GM13977 (cell line): ENCODE measurements at regions not wholly inside any gene's neighbourhood (a gene's known extent, or its start where the extent isn't known, plus 50 kb on each side); places are given as distances from the start of the nearest gene placed in this dataset.

Source experiments
- DNase-seq: peaks from one replicate; pipeline ENCODE4 v3.0.0; 2012; ENCODE audit warnings: low spot score
- in situ Hi-C: fragments of 300-500 bp; cut with MboI; formaldehyde crosslinking; loops from one replicate; pipeline ENCODE4 v1.12.0; 2022; ENCODE audit warnings: low sequenced_read_pairs, low pct_unique_long_range_greater_than_20kb, mixed read lengths, inconsistent platforms; ENCODE audit not compliant: unreplicated experiment
- TF ChIP-seq, protein P1 (sequence below): IDR thresholded peaks from 2 replicates; pipeline ENCODE4 v1.5.1; 2012; ENCODE audit warnings: mild to moderate bottlenecking, control low read depth; ENCODE audit not compliant: insufficient read depth; ENCODE audit errors: extremely low read depth, missing control alignments

DNA sequence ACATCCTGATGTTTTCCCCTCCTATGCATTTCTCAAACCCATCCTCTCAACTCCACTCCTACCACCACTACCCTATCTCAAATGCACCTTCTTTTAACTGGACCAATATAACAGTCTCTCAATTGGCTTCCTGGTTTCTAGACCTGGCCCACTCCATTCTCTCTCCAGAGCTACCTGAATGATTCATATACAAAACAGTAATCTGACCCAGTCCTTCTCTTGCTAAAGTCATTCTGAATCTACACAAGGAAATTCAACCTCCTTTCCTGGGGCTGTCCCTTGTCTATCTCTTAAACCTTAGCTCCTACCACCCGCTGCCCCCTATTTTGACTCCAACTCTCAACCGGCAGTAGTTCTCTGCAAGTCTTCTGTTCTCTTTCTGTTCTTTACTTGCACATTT, 97.2 kb downstream of the PCSK1 start:
- in situ Hi-C loops = loop anchor here (10.0 to 25.0 kb wide), 3 partner anchors 374 to 561 kb away; partner anchors contain the start of gene ELL2
- no peak for DNase-seq

DNA sequence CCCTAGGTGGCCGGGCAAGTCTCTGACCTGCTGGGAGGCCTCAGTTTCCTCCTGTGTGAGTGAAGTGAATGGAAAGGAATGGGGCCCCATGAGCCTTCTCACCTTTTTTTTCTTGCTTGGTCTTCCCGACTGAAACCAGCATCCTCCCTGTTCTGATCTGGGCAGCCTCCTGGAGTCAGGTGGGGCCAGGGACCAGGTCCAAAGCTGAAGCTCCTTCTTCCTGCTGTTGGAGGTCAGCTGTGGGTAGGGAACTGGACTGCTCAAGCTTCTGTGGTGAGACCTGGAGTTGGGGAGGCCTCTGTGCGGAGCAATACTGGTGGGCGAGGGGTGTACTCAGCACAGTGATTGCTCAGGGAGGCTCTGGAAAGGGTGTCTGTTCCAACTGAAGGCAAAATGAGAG, 99.7 kb downstream of the PCSK1 start:
- in situ Hi-C loops = loop anchor here (10.0 to 25.0 kb wide), 3 partner anchors 371 to 559 kb away; partner anchors contain the start of gene ELL2
- DNase-seq = no peak
- TF ChIP-seq, protein P1, sequence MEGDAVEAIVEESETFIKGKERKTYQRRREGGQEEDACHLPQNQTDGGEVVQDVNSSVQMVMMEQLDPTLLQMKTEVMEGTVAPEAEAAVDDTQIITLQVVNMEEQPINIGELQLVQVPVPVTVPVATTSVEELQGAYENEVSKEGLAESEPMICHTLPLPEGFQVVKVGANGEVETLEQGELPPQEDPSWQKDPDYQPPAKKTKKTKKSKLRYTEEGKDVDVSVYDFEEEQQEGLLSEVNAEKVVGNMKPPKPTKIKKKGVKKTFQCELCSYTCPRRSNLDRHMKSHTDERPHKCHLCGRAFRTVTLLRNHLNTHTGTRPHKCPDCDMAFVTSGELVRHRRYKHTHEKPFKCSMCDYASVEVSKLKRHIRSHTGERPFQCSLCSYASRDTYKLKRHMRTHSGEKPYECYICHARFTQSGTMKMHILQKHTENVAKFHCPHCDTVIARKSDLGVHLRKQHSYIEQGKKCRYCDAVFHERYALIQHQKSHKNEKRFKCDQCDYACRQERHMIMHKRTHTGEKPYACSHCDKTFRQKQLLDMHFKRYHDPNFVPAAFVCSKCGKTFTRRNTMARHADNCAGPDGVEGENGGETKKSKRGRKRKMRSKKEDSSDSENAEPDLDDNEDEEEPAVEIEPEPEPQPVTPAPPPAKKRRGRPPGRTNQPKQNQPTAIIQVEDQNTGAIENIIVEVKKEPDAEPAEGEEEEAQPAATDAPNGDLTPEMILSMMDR = no peak

More for the DNA sequence above, 97.2 kb downstream of the PCSK1 start:
- TF ChIP-seq, protein P1 = no peak

DNA sequence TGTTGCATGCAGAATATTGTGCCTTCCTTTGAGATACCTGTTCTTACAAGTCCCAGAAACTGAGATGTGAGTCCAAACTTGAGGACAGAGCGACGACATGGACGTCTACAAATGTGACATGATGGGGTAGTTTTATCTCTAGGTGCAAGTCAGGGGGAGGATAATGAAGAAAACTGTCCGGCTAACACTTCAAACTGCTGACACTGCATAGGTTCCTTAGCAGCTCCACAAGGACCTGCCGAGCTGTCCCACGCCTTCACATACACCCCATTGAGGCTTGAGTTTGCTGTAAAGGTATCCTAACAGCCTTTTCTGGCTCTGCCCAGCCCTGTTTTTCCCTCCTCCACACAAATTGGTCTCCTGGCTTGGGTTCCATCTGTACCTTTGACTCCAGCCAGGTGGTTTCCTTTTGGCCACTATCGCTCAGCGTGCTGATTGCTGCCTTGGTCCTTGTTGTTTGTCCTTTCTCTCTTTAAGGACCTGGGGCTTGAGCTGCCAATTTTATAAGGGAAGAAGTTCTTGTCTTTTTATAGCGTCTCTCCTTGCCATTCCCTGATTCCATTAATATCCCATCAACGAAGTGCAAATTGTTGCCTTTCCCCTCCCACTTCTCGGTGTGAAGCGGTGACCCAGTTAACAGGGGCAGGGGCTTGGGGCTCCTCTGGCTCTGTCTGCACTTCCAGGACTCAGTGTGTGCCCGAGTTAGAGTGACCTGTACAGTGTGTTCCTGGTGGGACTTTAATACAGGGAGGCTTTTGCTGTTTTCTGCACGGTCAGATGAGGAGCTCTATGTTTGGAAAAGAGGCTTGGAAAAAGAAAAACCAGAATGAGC, 100.3 kb downstream of the PCSK1 start:
- in situ Hi-C loops = loop anchor here (10.0 to 25.0 kb wide), 3 partner anchors 370 to 558 kb away; partner anchors contain the start of gene ELL2
- TF ChIP-seq, protein P1 = no peak
- no peak for DNase-seq

DNA sequence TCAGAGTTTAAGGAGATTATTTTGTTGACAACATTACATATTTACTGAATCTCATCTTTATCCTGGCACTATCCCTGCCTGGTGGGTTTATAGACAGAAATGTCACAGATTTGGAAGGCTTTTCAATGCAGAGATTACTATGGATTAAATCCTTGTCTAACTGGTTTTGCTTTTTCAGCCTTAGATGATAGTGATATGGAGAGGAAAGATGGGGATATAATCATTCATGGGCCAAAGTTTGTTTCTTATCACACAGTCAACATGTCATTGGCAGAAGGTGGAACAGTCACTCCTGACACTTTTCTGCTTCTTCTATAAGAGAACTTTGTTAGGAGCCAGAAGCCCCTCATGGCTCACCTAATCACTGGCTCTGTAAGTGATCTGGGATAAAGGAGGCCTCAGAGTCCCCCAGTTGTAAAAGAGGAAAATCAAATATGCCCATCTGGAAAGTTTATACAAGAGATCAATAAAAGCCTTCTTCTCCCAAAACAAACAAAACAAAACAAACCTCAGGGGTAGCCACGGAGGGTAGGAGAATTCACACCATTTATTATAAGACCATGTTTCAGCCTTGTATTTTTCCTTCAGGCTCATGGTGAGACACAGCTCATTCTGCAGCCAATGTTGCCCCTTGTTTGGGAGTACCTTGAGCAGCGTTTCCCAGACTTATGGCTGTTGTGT, 101.2 kb downstream of the PCSK1 start:
- DNase-seq = no peak
- TF ChIP-seq, protein P1 = no peak
- in situ Hi-C loops = loop anchor here (10.0 to 25.0 kb wide), 3 partner anchors 370 to 557 kb away; partner anchors contain the start of gene ELL2

DNA sequence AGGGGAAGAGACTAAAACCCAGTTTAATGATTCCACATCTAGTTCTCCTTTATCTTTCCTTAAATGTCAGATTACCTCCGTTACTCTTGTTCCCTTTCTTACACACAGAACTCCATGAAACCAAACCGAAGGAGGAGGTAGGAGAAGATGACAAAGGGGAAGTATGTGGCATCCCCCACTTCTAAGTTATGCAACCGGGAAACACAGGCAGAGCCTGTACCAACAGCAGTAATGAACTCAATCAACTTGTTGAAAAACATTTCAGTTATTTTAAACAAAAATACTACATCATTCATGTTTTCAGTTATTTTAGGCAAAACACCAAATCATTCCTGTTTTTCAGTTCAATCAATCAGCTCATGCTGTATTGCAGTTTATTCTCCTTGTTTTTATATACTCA, 101.8 kb downstream of the PCSK1 start:
- no peak for DNase-seq
- in situ Hi-C loops = loop anchor here (10.0 to 25.0 kb wide), 3 partner anchors 369 to 556 kb away; partner anchors contain the start of gene ELL2
- TF ChIP-seq, protein P1 = no peak

DNA sequence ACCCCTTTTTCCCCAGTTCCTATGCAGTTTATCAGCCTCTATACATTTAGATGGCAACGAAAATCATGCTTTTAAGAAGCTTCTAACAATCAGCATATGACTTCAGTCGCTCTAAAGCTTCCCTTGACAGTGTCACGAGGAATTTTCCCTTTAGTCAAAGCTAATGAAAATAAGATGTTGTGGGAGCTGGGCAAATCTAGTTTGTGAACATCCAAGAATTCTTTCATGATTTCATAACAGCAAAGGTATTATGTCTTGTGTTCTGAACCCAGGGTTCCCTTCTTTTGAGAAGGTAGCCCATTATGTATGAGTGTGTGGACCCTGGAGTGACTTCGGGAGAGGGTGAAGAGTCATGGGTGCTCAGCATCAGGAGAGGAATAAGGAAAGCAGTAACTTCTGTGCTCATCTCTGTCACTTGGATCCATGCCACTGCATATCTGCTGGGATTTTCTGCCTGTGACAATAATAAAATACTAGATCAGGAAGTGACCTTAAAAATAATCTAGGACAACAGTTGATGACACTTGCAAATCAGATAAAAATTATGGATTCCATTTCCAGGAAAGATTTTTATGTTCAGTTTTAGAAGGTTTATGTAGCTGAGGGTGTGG, 102.4 kb downstream of the PCSK1 start:
- in situ Hi-C loops = loop anchor here (10.0 to 25.0 kb wide), 3 partner anchors 368 to 556 kb away; partner anchors contain the start of gene ELL2
- no peak for DNase-seq
- TF ChIP-seq, protein P1 = no peak
